ENCODE measurements at regions not wholly inside any gene's neighbourhood (a gene's known extent, or its start where the extent isn't known, plus 50 kb on each side); places are given as distances from the start of the nearest gene placed in this dataset.

DNA sequence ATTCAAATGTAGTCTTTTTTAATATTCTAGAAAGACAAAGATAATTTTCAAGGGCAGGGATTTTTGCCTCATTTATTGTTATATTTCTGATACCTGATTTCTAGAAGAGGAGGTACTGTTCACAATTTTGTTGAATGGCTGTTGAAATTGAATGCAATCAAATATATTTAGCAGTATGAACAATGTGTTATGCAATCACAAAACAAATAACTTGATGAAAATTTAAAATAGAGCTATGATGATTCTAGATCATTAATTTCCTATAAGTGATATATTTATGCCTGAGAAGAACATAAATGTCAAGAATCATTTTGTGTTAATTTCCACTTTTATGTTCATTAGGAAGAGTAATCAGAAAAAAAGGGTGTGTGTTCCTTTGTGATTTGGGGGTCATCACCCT, 114.6 kb upstream of the CNTNAP2 start:
- in situ Hi-C loops (cut with HindIII; ENCODE audit: low pct_unique_long_range_greater_than_20kb, low sequenced_read_pairs), result no loop called here
- no peak for TF ChIP-seq JUND (IDR thresholded peaks at IDR 0.05; ENCODE audit: low read depth)
- DNase-seq (ENCODE audit: low read depth in 1 of 2, low spot score in 1 of 2), result no peak

DNA sequence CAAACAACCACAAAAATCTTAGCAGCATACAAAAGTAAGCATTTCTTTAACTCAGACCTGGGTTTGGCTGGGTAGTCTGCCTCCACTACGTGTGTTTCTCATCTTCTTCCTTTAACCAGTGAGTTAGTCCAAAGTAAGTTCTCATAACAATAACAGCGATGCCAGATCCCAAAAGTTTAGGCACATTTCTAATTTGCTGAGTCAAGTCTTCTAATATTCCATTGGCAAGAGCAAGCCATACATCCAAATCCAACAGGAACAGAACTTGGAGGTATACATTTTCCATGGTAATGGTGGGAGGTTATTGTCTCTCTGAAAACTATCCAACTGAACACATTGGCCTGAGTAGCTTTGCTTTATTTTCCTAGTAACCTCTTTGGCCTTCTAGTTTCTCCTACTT, 115.7 kb upstream of the CNTNAP2 start:
- in situ Hi-C loops (cut with HindIII; ENCODE audit: low pct_unique_long_range_greater_than_20kb, low sequenced_read_pairs), result no loop called here
- no peak for DNase-seq (ENCODE audit: low read depth in 1 of 2, low spot score in 1 of 2)
- TF ChIP-seq JUND (IDR thresholded peaks at IDR 0.05; ENCODE audit: low read depth), result no peak

DNA sequence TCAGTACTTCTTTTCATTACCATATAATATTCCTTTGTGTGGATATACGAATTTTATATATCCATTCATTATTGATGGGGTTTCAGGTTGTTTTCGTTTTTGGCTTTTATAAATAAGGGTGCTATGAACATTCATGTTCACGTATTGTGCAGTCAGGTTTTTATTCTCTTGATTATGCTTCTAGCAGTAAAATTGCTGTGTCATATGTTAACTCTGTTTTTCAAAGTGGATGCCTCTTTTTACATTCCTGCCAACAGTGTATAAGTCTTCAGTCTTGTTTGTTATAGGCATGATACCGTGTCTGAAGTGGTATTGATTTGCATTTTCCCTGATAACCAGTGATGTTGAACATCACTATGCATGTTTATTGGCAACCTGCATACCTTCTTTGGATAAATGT, 127.1 kb upstream of the CNTNAP2 start:
- in situ Hi-C loops (cut with HindIII; ENCODE audit: low pct_unique_long_range_greater_than_20kb, low sequenced_read_pairs), result no loop called here
- DNase-seq (ENCODE audit: low read depth in 1 of 2, low spot score in 1 of 2), result no peak

DNA sequence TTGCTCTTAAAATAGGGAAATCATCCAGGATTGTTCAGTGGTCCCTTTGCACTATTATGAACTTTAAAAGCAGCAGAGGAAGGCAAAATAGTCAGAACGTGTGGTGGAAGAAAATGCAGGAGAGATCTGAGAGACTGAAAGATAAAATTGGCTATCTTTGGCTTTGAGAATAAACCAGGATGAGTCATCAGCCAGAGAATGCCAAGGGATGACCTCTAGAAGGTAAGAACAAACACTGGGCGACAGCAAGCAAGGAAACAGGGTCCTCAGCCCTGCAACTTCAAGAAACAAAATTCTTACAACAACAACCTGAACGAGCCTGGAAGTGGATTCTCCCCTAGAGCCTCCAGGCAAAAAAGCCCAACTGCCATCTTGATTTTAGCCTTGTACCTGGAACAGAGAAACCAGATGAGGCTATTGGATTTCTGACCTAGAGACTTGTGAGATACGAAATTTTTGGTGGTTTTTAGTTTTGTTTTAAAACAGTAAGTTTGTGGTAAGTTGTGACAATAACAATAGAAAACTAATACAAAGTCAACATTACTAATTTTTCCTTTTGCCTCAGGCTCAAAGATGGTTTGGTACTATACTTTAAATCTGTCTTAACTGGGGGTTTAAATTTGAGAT, 130.2 kb upstream of the CNTNAP2 start:
- no peak for TF ChIP-seq JUND (IDR thresholded peaks at IDR 0.05; ENCODE audit: low read depth)
- DNase-seq (ENCODE audit: low read depth in 1 of 2, low spot score in 1 of 2), result no peak
- in situ Hi-C loops (cut with HindIII; ENCODE audit: low pct_unique_long_range_greater_than_20kb, low sequenced_read_pairs), result no loop called here

More for the DNA sequence above, 127.1 kb upstream of the CNTNAP2 start:
- no peak for TF ChIP-seq JUND (IDR thresholded peaks at IDR 0.05; ENCODE audit: low read depth)

DNA sequence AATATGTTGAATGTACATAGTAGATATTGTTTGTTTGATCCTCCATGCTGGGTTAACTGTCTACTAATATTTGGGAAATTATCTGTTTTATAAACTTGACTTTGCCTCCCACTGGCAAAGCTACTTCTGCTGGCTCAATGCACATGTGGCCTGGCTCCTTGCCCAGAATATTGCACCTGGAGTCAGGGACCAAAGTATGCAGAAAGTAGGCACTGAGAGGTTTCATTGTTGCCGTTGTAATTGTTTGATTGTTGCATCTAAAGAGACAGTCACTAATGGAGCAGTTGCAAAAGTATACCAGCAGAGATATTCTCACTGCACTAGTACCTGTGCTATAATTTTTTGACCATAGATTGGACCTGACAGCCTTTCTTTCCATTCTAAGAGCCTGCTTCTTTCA, 137.8 kb upstream of the CNTNAP2 start:
- in situ Hi-C loops (cut with HindIII; ENCODE audit: low pct_unique_long_range_greater_than_20kb, low sequenced_read_pairs), result no loop called here
- no peak for DNase-seq (ENCODE audit: low read depth in 1 of 2, low spot score in 1 of 2)
- TF ChIP-seq JUND (IDR thresholded peaks at IDR 0.05; ENCODE audit: low read depth), result no peak

DNA sequence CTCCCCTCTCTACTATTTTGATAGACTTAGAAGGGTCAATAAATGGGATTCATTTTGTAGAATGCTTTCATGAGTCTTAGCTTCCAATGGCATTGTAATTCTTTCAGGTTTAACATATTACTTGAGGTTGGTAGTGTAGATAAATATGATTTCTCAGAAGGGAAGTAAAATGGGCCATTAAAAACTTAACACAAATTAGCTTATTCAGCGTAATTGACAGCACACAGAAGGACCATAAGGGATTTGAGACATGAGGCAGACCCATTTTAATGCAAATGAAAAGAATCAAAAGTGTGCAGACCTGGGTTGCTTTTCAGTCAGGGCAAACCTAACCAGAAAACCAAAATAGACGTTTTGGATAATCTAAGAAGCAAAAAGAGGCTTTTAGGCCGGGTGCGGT, 156.6 kb upstream of the CNTNAP2 start:
- in situ Hi-C loops (cut with HindIII; ENCODE audit: low pct_unique_long_range_greater_than_20kb, low sequenced_read_pairs), result no loop called here

DNA sequence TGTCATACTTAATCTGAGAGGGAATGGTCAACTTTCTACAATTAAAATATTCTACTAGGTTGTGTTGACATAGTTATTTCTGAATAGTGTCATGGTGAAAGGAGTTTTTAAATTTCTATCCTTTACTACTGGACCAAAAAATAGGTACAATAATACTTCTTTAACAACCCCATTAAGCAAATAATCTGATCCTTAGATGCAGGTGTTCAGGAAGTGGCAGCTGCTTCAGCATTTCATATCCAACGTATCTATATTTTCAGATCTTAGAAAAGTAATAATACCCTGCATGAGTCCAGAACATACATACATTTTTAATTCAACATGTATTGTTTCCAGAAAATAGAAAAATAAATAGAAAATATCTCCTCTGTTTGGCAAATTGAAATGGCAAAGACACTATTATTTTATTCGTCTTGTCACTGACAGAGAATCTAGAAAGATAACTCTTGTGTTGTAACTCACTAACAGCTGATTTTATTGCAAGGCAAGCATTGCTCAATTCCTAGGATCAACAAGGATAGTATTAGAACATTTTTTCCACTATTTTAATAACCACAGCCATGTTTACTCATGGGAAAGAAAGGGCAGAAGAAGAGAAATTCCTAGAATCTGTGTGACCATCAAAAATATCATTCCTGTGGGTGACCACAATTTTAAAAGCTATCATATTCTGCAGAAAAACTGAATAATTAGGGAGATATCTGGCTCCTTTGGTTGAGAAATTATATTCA, 159.3 kb upstream of the CNTNAP2 start:
- in situ Hi-C loops (cut with HindIII; ENCODE audit: low pct_unique_long_range_greater_than_20kb, low sequenced_read_pairs), result no loop called here
- DNase-seq (ENCODE audit: low read depth in 1 of 2, low spot score in 1 of 2), result no peak
- TF ChIP-seq JUND (IDR thresholded peaks at IDR 0.05; ENCODE audit: low read depth), result no peak

More for the DNA sequence above, 156.6 kb upstream of the CNTNAP2 start:
- DNase-seq (ENCODE audit: low read depth in 1 of 2, low spot score in 1 of 2), result no peak
- no peak for TF ChIP-seq JUND (IDR thresholded peaks at IDR 0.05; ENCODE audit: low read depth)

DNA sequence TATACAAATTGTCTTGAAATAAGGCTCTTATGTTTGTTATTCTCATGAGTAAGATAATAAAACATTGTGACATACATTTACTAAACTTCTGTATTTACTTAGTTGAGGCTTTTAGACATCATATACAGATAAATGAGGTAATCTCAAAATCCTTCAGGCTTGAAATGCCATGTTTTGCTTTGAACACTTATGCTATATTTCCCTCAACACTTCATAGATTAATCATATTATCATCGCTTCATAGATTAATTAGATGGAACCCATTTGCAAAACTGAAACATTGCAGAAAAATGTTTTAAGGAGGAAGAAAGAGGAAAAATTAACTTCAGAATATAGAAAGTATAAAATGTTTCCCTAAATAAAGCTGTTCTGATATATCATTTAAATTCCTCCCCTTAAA, 165.0 kb upstream of the CNTNAP2 start:
- in situ Hi-C loops (cut with HindIII; ENCODE audit: low pct_unique_long_range_greater_than_20kb, low sequenced_read_pairs), result no loop called here
- TF ChIP-seq JUND (IDR thresholded peaks at IDR 0.05; ENCODE audit: low read depth), result no peak
- no peak for DNase-seq (ENCODE audit: low read depth in 1 of 2, low spot score in 1 of 2)

DNA sequence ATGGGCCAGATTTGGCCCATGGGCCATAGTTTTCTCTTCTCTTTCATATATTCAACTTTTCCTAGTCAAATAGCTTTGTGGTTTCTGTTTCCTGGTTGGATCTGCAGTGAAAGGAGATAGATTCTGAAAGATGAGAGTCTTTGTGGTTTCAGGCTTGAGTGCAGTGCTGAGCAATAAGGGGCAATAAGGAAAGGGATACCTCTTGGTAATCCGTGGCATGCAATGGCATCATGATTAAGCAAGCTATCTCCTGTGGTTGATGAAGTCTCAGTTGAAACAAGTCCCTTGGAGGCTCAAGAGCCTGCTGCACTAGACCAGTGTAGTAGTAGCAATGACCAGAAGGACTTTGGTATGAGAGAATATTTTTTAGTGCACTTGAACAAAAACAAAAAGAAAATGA, 187.7 kb upstream of the CNTNAP2 start:
- TF ChIP-seq JUND (IDR thresholded peaks at IDR 0.05; ENCODE audit: low read depth), result no peak
- DNase-seq (ENCODE audit: low read depth in 1 of 2, low spot score in 1 of 2), result no peak
- in situ Hi-C loops (cut with HindIII; ENCODE audit: low pct_unique_long_range_greater_than_20kb, low sequenced_read_pairs), result no loop called here

DNA sequence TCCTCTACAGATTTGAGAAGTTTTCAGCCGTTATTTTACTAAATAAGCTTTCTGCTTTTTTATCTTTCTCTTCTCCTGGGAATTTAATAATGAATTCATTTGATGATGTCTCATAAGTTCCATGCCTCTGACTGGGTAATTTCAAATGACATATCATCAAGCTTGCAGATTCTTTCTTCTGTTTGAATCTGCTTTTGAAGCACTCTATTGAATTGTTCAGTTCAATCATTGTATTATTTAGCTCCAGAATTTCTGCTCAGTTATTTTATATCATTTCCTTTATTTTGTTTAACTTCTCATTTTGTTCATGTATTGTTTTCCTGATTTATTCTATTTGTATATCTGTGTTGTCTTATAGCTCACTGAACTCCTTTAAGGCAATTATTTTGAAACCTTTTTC, 196.9 kb upstream of the CNTNAP2 start:
- no peak for TF ChIP-seq JUND (IDR thresholded peaks at IDR 0.05; ENCODE audit: low read depth)
- no peak for DNase-seq (ENCODE audit: low read depth in 1 of 2, low spot score in 1 of 2)
- in situ Hi-C loops (cut with HindIII; ENCODE audit: low pct_unique_long_range_greater_than_20kb, low sequenced_read_pairs), result no loop called here

DNA sequence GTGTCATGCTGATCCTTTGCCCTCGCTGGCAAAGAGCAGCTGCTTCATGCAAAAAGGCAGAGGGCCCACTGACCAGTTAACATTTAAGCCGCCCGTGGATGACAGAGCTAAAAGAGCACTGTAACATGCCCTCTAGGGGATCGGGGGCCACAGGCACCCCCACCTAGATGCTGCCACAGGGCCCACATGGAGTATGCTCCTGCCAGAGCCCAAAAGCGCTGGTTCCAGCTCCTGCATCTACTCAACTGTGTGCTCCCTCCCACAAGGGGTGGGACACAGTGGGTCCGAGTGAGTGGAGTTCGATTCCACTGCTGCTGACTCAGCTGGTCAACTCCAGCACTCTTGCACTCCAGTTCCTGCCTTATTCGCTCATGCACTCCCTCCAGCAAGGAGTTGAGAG, 199.8 kb upstream of the CNTNAP2 start:
- DNase-seq (ENCODE audit: low read depth in 1 of 2, low spot score in 1 of 2), result no peak
- TF ChIP-seq JUND (IDR thresholded peaks at IDR 0.05; ENCODE audit: low read depth), result no peak
- in situ Hi-C loops (cut with HindIII; ENCODE audit: low pct_unique_long_range_greater_than_20kb, low sequenced_read_pairs), result no loop called here

DNA sequence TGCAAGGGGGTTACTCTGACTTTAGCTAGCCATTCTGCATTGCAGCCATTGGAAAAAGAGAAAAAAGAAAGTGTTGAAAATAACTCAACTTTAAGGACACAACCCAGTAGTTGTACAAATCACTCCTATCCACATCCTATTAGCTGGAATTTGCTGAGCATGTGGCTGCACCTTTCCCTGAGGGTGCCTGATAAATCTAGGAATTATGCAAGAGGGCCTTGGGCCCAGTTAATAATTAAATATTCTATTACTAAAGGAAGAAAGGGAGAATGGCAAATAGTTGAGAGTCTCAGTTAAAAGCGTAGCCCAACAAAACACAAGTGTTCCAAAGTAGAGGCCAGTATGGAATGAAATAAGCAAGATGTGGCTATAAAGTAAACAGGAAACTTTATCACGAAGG, 200.9 kb upstream of the CNTNAP2 start:
- DNase-seq (ENCODE audit: low read depth in 1 of 2, low spot score in 1 of 2), result no peak
- TF ChIP-seq JUND (IDR thresholded peaks at IDR 0.05; ENCODE audit: low read depth), result no peak
- in situ Hi-C loops (cut with HindIII; ENCODE audit: low pct_unique_long_range_greater_than_20kb, low sequenced_read_pairs), result no loop called here

DNA sequence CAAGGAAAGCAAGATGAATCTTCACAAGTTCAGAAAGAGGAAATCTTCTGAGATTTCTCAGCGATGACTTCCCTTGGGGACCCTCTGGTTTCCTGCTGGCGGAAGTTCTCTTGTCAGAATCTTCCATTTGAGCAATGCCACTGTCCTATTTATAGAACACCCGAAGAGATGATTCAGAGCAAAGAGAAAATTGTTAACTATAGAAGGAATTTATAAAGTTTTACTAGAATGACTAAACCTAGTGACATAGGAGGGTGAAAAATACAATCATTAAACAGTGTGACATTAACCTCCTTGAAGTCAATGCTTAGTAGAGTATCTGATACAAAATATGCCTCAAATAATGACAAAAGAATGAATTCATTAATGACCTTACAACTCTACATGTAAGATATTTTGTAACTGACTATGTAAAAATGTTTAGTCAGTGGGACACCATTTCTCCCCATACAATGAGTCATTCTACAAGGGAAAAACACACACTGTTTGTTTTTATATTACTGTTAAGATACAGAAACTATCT, 206.5 kb upstream of the CNTNAP2 start:
- in situ Hi-C loops (cut with HindIII; ENCODE audit: low pct_unique_long_range_greater_than_20kb, low sequenced_read_pairs), result no loop called here
- no peak for TF ChIP-seq JUND (IDR thresholded peaks at IDR 0.05; ENCODE audit: low read depth)
- DNase-seq (ENCODE audit: low read depth in 1 of 2, low spot score in 1 of 2), result no peak

Measured in T47D (cell line).